ENCODE measurements at regions not wholly inside any gene's neighbourhood (a gene's known extent, or its start where the extent isn't known, plus 50 kb on each side); places are given as distances from the start of the nearest gene placed in this dataset.

DNA sequence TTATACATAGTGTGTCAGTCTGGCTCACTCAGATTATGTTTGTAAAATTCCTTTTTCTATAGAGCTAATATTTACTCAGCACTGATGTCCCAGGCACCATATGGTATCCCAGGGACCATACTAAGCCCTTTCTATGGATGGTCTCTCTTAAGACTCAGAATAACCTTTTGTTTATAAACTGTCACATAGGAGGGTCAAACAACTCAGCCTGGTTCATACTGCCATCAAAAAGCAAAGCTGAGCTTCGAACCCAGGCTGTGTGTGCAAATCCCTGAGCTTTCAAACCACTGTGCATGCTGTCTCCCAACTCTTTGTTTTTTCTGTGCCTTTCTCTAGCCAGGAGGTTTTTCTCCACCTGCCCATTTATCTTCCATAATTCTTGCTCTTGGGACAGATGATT lies 135.6 kb upstream of the ARHGAP5 start (continued):
- TF ChIP-seq BCL11A (IDR thresholded peaks at IDR 0.05; ENCODE audit: low read depth in 2 of 2, low read length in 2 of 2), result no peak
- TF ChIP-seq HDAC6 (IDR thresholded peaks at IDR 0.05; ENCODE audit: low read depth, low read length), result no peak
- TF ChIP-seq RXRA (IDR thresholded peaks at IDR 0.05; ENCODE audit: insufficient read depth, low read depth, low read length), result no peak
- TF ChIP-seq JUN (IDR thresholded peaks at IDR 0.05; ENCODE audit: low read depth, low read length), result no peak

Data from H1 (cell line).